HCT116 (cell line): ENCODE measurements at regions not wholly inside any gene's neighbourhood (a gene's known extent, or its start where the extent isn't known, plus 50 kb on each side); places are given as distances from the start of the nearest gene placed in this dataset.

Experiments used
- CBX3 ChIP-seq: IDR thresholded peaks from 2 replicates; pipeline ENCODE4 v1.6.1; 2012; ENCODE audit warnings: low read depth
- CTCF ChIP-seq, 3 experiments: fragments of 200-600 bp in 1 of 3; sonication (generic) in 1 of 3; IDR thresholded peaks in 2 of 3; conservative IDR thresholded peaks in 1 of 3; 2 replicates each; pipeline ENCODE4 v1.5.1; 2012 to 2017; ENCODE audit warnings: low read depth in 2 of 3, low read length in 2 of 3, antibody characterized with exemption in 1 of 3, borderline replicate concordance in 1 of 3, control low read depth in 1 of 3, mild to moderate bottlenecking in 1 of 3, mixed read lengths in 1 of 3, mixed run types in 1 of 3, moderate library complexity in 1 of 3; ENCODE audit not compliant: insufficient read depth in 1 of 3
- ELF1 ChIP-seq: IDR thresholded peaks from 2 replicates; pipeline ENCODE4 v1.6.1; 2012; ENCODE audit warnings: low read depth, borderline replicate concordance
- EZH2 ChIP-seq: fragments of 200-600 bp; sonication (generic); IDR thresholded peaks from 2 replicates; pipeline ENCODE4 v1.6.1; 2017; ENCODE audit warnings: antibody characterized with exemption, mixed run types
- EZH2phosphoT487 ChIP-seq: fragments of 200-600 bp; IDR thresholded peaks from 2 replicates; pipeline ENCODE4 v1.6.1; 2018; ENCODE audit warnings: antibody characterized with exemption, borderline replicate concordance
- MAX ChIP-seq: IDR thresholded peaks from 2 replicates; pipeline ENCODE4 v1.6.1; 2012
- POLR2A ChIP-seq: IDR thresholded peaks from 2 replicates; pipeline ENCODE4 v1.7.0; 2011; ENCODE audit warnings: borderline replicate concordance; ENCODE audit not compliant: insufficient read depth, insufficient read length; ENCODE audit errors: extremely low read depth
- REST ChIP-seq: IDR thresholded peaks from 2 replicates; pipeline ENCODE4 v1.6.1; 2012; ENCODE audit warnings: low read depth
- SP1 ChIP-seq: IDR thresholded peaks from 2 replicates; pipeline ENCODE4 v1.6.1; 2012; ENCODE audit warnings: low read depth
- SRF ChIP-seq: IDR thresholded peaks from 2 replicates; pipeline ENCODE4 v1.6.1; 2012; ENCODE audit warnings: low read depth

- TF ChIP-seq CTCF (IDR thresholded peaks at IDR 0.05 in 2 of 3, conservative IDR thresholded peaks at IDR 0.05 in 1 of 3; ENCODE audit: borderline replicate concordance in 1 of 3, insufficient read depth in 1 of 3, low read depth in 2 of 3, low read length in 2 of 3) (no peak), MAX (no peak), SRF (no peak), POLR2A (no peak), REST (no peak), ELF1 (no peak), CBX3 (no peak), EZH2 (no peak), EZH2phosphoT487 (no peak), SP1 (no peak)
Observed at GRCh38 chr18:59050661-59051057, 89.0 kb upstream of the SEC11C start.
